ENCODE measurements at regions not wholly inside any gene's neighbourhood (a gene's known extent, or its start where the extent isn't known, plus 50 kb on each side); places are given as distances from the start of the nearest gene placed in this dataset.

GRCh38 chr9:88270413-88270812 is 117.8 kb upstream of the SPIN1 start:
- intact Hi-C loops (cut with micrococcal nuclease), result no loop called here
- H3K36me3 Mint-ChIP-seq (ENCODE audit: low read depth), result no peaks in the 10 kb centered on the region
- ATAC-seq (no peak), DNase-seq (no peak)
- no peak overlapping the region for H3K27ac Mint-ChIP-seq
- H3K4me1 Mint-ChIP-seq (ENCODE audit: low read depth), result peaks cover 3% of the 10 kb centered on the region
- no peak overlapping the region for H3K4me3 Mint-ChIP-seq
- ChIA-PET POLR2A (no interaction called here), CTCF (no interaction called here)
- TF ChIP-seq CTCF (IDR thresholded peaks at IDR 0.05), result no peak
- peaks cover 4% of the 10 kb centered on the region for H3K9me3 Mint-ChIP-seq
- H3K27me3 Mint-ChIP-seq, result no peaks in the 10 kb centered on the region

GRCh38 chr9:88268886-88269285 is 119.4 kb upstream of the SPIN1 start:
- POLR2A ChIA-PET, result interaction anchor here (0.6 kb wide), 1 partner anchor 10 kb away, joined by 4 read pairs; no protein-coding TSS in a partner anchor
- no peak overlapping the region for H3K4me3 Mint-ChIP-seq

GRCh38 chr9:88267283-88267682 is 121.0 kb upstream of the SPIN1 start:
- DNase-seq (no peak), ATAC-seq (no peak)
- Mint-ChIP-seq H3K9me3 (peaks cover 4% of the 10 kb centered on the region), H3K36me3 (ENCODE audit: low read depth) (no peaks in the 10 kb centered on the region), H3K4me1 (ENCODE audit: low read depth) (peaks cover 4% of the 10 kb centered on the region), H3K27ac (no peak overlapping the region), H3K4me3 (no peak overlapping the region), H3K27me3 (no peaks in the 10 kb centered on the region)
- intact Hi-C loops (cut with micrococcal nuclease), result no loop called here
- no peak for TF ChIP-seq CTCF (IDR thresholded peaks at IDR 0.05)
- ChIA-PET CTCF (no interaction called here), POLR2A (no interaction called here)

More at GRCh38 chr9:88268886-88269285, 119.4 kb upstream of the SPIN1 start:
- no peak for TF ChIP-seq CTCF (IDR thresholded peaks at IDR 0.05)
- no peaks in the 10 kb centered on the region for H3K36me3 Mint-ChIP-seq (ENCODE audit: low read depth)
- ATAC-seq, result no peak
- no peak overlapping the region for H3K27ac Mint-ChIP-seq
- CTCF ChIA-PET, result no interaction called here
- no peaks in the 10 kb centered on the region for H3K27me3 Mint-ChIP-seq
- H3K4me1 Mint-ChIP-seq (ENCODE audit: low read depth), result peaks cover 3% of the 10 kb centered on the region
- H3K9me3 Mint-ChIP-seq, result peaks cover 4% of the 10 kb centered on the region
- DNase-seq, result no peak
- intact Hi-C loops (cut with micrococcal nuclease), result no loop called here

- H3K27me3 Mint-ChIP-seq, result no peaks in the 10 kb centered on the region
- POLR2A ChIA-PET, result no interaction called here
- H3K36me3 Mint-ChIP-seq (ENCODE audit: low read depth), result no peaks in the 10 kb centered on the region
- no peak for TF ChIP-seq CTCF (IDR thresholded peaks at IDR 0.05)
- CTCF ChIA-PET, result no interaction called here
- H3K4me3 Mint-ChIP-seq, result no peak overlapping the region
- H3K9me3 Mint-ChIP-seq, result peaks cover 4% of the 10 kb centered on the region
- ATAC-seq (no peak), DNase-seq (no peak)
- H3K4me1 Mint-ChIP-seq (ENCODE audit: low read depth), result peaks cover 4% of the 10 kb centered on the region
- H3K27ac Mint-ChIP-seq, result no peak overlapping the region
- intact Hi-C loops (cut with micrococcal nuclease), result no loop called here
Measured at GRCh38 chr9:88266416-88266815, 121.8 kb upstream of the SPIN1 start.

GRCh38 chr9:88259001-88259400 is 120.7 kb upstream of the SPATA31C2 start:
- no peak overlapping the region for H3K27ac Mint-ChIP-seq
- no peaks in the 10 kb centered on the region for H3K27me3 Mint-ChIP-seq
- DNase-seq (no peak), ATAC-seq (no peak)
- intact Hi-C loops (cut with micrococcal nuclease), result no loop called here
- no peaks in the 10 kb centered on the region for H3K36me3 Mint-ChIP-seq (ENCODE audit: low read depth)
- CTCF ChIA-PET, result no interaction called here
- TF ChIP-seq CTCF (IDR thresholded peaks at IDR 0.05), result no peak
- no peak overlapping the region for H3K4me3 Mint-ChIP-seq
- peaks cover 4% of the 10 kb centered on the region for H3K4me1 Mint-ChIP-seq (ENCODE audit: low read depth)
- H3K9me3 Mint-ChIP-seq, result no peaks in the 10 kb centered on the region
- POLR2A ChIA-PET, result interaction anchor here (0.5 to 0.6 kb wide), 2 partner anchors 10 to 538 kb away, joined by 3 to 4 read pairs; no protein-coding TSS in a partner anchor
